NCI-H345 (cell line): ENCODE measurements at regions not wholly inside any gene's neighbourhood (a gene's known extent, or its start where the extent isn't known, plus 50 kb on each side); places are given as distances from the start of the nearest gene placed in this dataset.

Experiments used
- DNase-seq: peaks from one replicate; lab custom pipeline; 2025; lab: John Stamatoyannopoulos, UW

GRCh38 chr3:128569756-128570155 is 76.8 kb upstream of the GATA2 start:
- DNase-seq = no peak

- DNase-seq = no peak
Observed at GRCh38 chr3:128568602-128569490, 75.8 kb upstream of the GATA2 start.

GRCh38 chr3:128567705-128568356 is 74.8 kb upstream of the GATA2 start:
- DNase-seq = no peak

GRCh38 chr3:128567141-128567540 is 74.1 kb upstream of the GATA2 start:
- no peak for DNase-seq

GRCh38 chr3:128563439-128563838 is 70.4 kb upstream of the GATA2 start:
- DNase-seq = no peak

- DNase-seq = no peak
Observed at GRCh38 chr3:128561504-128561903, 68.5 kb upstream of the GATA2 start.

- DNase-seq = no peak
Observed at GRCh38 chr3:128560768-128561167, 67.8 kb upstream of the GATA2 start.

- DNase-seq = peak; percentile 22
Observed at GRCh38 chr3:128559486-128560225, 66.7 kb upstream of the GATA2 start.

GRCh38 chr3:128557531-128558280 is 64.7 kb upstream of the GATA2 start:
- DNase-seq = no peak

GRCh38 chr3:128556907-128557306 is 63.9 kb upstream of the GATA2 start:
- no peak for DNase-seq

- no peak for DNase-seq
Observed at GRCh38 chr3:128556384-128556783, 63.4 kb upstream of the GATA2 start.

GRCh38 chr3:128555841-128556240 is 62.8 kb upstream of the GATA2 start:
- no peak for DNase-seq

- no peak for DNase-seq
Observed at GRCh38 chr3:128555098-128555825, 62.3 kb upstream of the GATA2 start.

- DNase-seq = no peak
Observed at GRCh38 chr3:128554465-128555097, 61.6 kb upstream of the GATA2 start.

- no peak for DNase-seq
Observed at GRCh38 chr3:128554100-128554464, 61.1 kb upstream of the GATA2 start.

GRCh38 chr3:128553560-128553959 is 60.6 kb upstream of the GATA2 start:
- DNase-seq = no peak

- no peak for DNase-seq
Observed at GRCh38 chr3:128551867-128552266, 58.9 kb upstream of the GATA2 start.

- no peak for DNase-seq
Observed at GRCh38 chr3:128551451-128551850, 58.5 kb upstream of the GATA2 start.

- DNase-seq = no peak
Observed at GRCh38 chr3:128550471-128551126, 57.6 kb upstream of the GATA2 start.

- DNase-seq = no peak
Observed at GRCh38 chr3:128550113-128550440, 57.1 kb upstream of the GATA2 start.
